BE2C (cell line): ENCODE measurements at regions not wholly inside any gene's neighbourhood (a gene's known extent, or its start where the extent isn't known, plus 50 kb on each side); places are given as distances from the start of the nearest gene placed in this dataset.

Experiments used
- DNase-seq: peaks from one replicate; pipeline ENCODE4 v3.0.0-alpha.2; 2020
- H3K27me3 ChIP-seq: fragments of 250-450 bp; sonication (Bioruptor Pico); 2 replicates; pipeline ENCODE4 v1.5.1; 2020; ENCODE audit warnings: mild to moderate bottlenecking
- H3K36me3 ChIP-seq: fragments of 250-450 bp; sonication (Bioruptor Pico); 2 replicates; pipeline ENCODE4 v1.5.1; 2020; ENCODE audit warnings: mild to moderate bottlenecking
- H3K4me1 ChIP-seq: fragments of 250-450 bp; sonication (Bioruptor Pico); 2 replicates; pipeline ENCODE4 v1.5.1; 2020
- H3K4me3 ChIP-seq: 2 replicates; pipeline ENCODE4 v1.5.1; 2011; ENCODE audit warnings: low read depth, low read length
- H3K9me3 ChIP-seq: fragments of 250-450 bp; sonication (Bioruptor Pico); 2 replicates; pipeline ENCODE4 v1.5.1; 2020
- CTCF ChIP-seq: IDR thresholded peaks from 2 replicates; pipeline ENCODE4 v1.5.1; 2012; ENCODE audit warnings: mild to moderate bottlenecking, low read depth, low read length

- Histone ChIP-seq H3K27me3 (no peaks in the 10 kb centered on the region), H3K36me3 (no peaks in the 10 kb centered on the region), H3K9me3 (no peaks in the 10 kb centered on the region), H3K4me1 (no peaks in the 10 kb centered on the region), H3K4me3 (no peak overlapping the region)
- no peak for TF ChIP-seq CTCF
- no peak for DNase-seq
These were observed 654.6 kb downstream of the RAPGEF2 start for GRCh38 chr4:159757499-159757898.

- H3K9me3 ChIP-seq: no peaks in the 10 kb centered on the region
- H3K4me3 ChIP-seq: no peak overlapping the region
- no peak for DNase-seq
These were observed 655.2 kb downstream of the RAPGEF2 start for GRCh38 chr4:159758061-159758460.

GRCh38 chr4:159762672-159763071 lies 659.8 kb downstream of the RAPGEF2 start:
- no peaks in the 10 kb centered on the region for H3K9me3 ChIP-seq
- H3K4me1 ChIP-seq: no peaks in the 10 kb centered on the region; the same call in 1 of the 2 replicates
- H3K4me3 ChIP-seq: no peak overlapping the region
- no peaks in the 10 kb centered on the region for H3K27me3 ChIP-seq
- no peak for DNase-seq
- no peaks in the 10 kb centered on the region for H3K36me3 ChIP-seq
- TF ChIP-seq CTCF: no peak

More at GRCh38 chr4:159758061-159758460, 655.2 kb downstream of the RAPGEF2 start:
- Histone ChIP-seq H3K4me1 (no peaks in the 10 kb centered on the region), H3K27me3 (no peaks in the 10 kb centered on the region), H3K36me3 (no peaks in the 10 kb centered on the region)
- no peak for TF ChIP-seq CTCF

- Histone ChIP-seq H3K4me3 (no peak overlapping the region), H3K4me1 (no peaks in the 10 kb centered on the region; the same call in 1 of the 2 replicates), H3K36me3 (no peaks in the 10 kb centered on the region), H3K9me3 (no peaks in the 10 kb centered on the region), H3K27me3 (no peaks in the 10 kb centered on the region)
- DNase-seq: peak; percentile 51
- peak; percentile 63 for TF ChIP-seq CTCF
These were observed 661.6 kb downstream of the RAPGEF2 start for GRCh38 chr4:159764343-159764952.

GRCh38 chr4:159765382-159765781 lies 662.5 kb downstream of the RAPGEF2 start:
- TF ChIP-seq CTCF: no peak
- DNase-seq: no peak
- Histone ChIP-seq H3K9me3 (no peaks in the 10 kb centered on the region), H3K36me3 (no peaks in the 10 kb centered on the region), H3K4me3 (no peak overlapping the region), H3K4me1 (no peaks in the 10 kb centered on the region; the same call in 1 of the 2 replicates), H3K27me3 (no peaks in the 10 kb centered on the region)

GRCh38 chr4:159766241-159766640 lies 663.4 kb downstream of the RAPGEF2 start:
- DNase-seq: no peak
- Histone ChIP-seq H3K9me3 (no peaks in the 10 kb centered on the region), H3K36me3 (no peaks in the 10 kb centered on the region), H3K27me3 (no peaks in the 10 kb centered on the region), H3K4me3 (no peak overlapping the region), H3K4me1 (no peaks in the 10 kb centered on the region; the same call in 1 of the 2 replicates)
- TF ChIP-seq CTCF: no peak
